Testis (tissue), 2 donors: ENCODE measurements at regions not wholly inside any gene's neighbourhood (a gene's known extent, or its start where the extent isn't known, plus 50 kb on each side); places are given as distances from the start of the nearest gene placed in this dataset.

Source experiments
- CTCF ChIP-seq, 3 experiments: fragments of 450-650 bp in 2 of 3; fragments of 200-600 bp in 1 of 3; sonication (generic) in 1 of 3; IDR thresholded peaks; one replicate each; pipeline ENCODE4 v1.5.1; 2016 to 2019; ENCODE audit warnings: antibody characterized with exemption in 3 of 3, mild to moderate bottlenecking in 2 of 3, moderate library complexity in 1 of 3
- POLR2A ChIP-seq: fragments of 450-650 bp; IDR thresholded peaks from one replicate; pipeline ENCODE4 v1.6.1; 2017; ENCODE audit warnings: antibody characterized with exemption, mild to moderate bottlenecking, moderate library complexity

DNA sequence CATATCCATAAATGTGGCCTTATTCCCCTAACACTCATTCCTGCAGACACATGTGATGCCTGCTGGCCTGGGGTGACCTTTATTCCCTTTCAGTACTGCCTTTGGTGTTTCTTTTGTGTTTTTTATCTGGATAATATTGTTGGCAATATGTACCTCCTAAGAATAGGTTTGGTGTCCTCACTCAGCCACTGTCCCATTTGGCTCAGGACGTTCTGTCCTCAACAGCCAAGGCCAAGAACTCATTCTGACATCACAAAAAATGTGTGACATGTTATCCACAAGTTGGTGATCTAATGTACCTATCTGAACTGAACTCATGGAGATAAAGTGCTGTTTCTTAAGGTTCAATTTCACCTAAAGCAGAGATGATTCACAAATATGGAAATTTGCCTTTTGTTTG, 142.9 kb upstream of the GRAMD2B start:
- TF ChIP-seq CTCF (IDR thresholded peaks at IDR 0.05): no peak
- no peak for TF ChIP-seq POLR2A
